DOHH2 (cell line): ENCODE measurements at regions not wholly inside any gene's neighbourhood (a gene's known extent, or its start where the extent isn't known, plus 50 kb on each side); places are given as distances from the start of the nearest gene placed in this dataset.

Experiments used
- H3F3A ChIP-seq: fragments of 200-600 bp; sonication (generic), shearing (Covaris generic); 2 replicates; pipeline ENCODE4 v1.6.0; 2016; ENCODE audit warnings: antibody characterized with exemption, mild to moderate bottlenecking; ENCODE audit not compliant: control insufficient read depth, insufficient read depth
- H3K27ac ChIP-seq: fragments of 200-600 bp; sonication (generic); 2 replicates; pipeline ENCODE4 v1.5.1; 2014; ENCODE audit warnings: low read depth, mild to moderate bottlenecking, low read length, moderate library complexity
- H3K27me3 ChIP-seq: fragments of 200-600 bp; sonication (generic); 2 replicates; pipeline ENCODE4 v1.6.1; 2014; ENCODE audit warnings: mild to moderate bottlenecking, low read length, mixed read lengths; ENCODE audit not compliant: control insufficient read depth
- H3K36me3 ChIP-seq: fragments of 200-600 bp; sonication (generic); 2 replicates; pipeline ENCODE4 v1.6.1; 2014; ENCODE audit warnings: mild to moderate bottlenecking, low read length, moderate library complexity, mixed read lengths; ENCODE audit not compliant: control insufficient read depth
- H3K4me1 ChIP-seq: fragments of 200-600 bp; sonication (generic); 2 replicates; pipeline ENCODE4 v1.6.1; 2014; ENCODE audit warnings: mild to moderate bottlenecking, low read length, mixed read lengths; ENCODE audit not compliant: control insufficient read depth
- H3K4me2 ChIP-seq: fragments of 200-600 bp; sonication (generic); 2 replicates; pipeline ENCODE4 v1.6.0; 2014; ENCODE audit warnings: mild to moderate bottlenecking, low read length, moderate library complexity
- H3K4me3 ChIP-seq: fragments of 200-600 bp; sonication (generic); 2 replicates; pipeline ENCODE4 v1.5.1; 2014; ENCODE audit warnings: mild to moderate bottlenecking, low read length, mixed read lengths
- H3K79me2 ChIP-seq: fragments of 200-600 bp; sonication (generic); 2 replicates; pipeline ENCODE4 v1.6.1; 2014; ENCODE audit warnings: mild to moderate bottlenecking, low read length, mixed read lengths; ENCODE audit not compliant: control insufficient read depth
- H3K9me2 ChIP-seq: fragments of 200-600 bp; sonication (generic); replicated peaks from 2 replicates; pipeline ENCODE4 v1.6.1; 2014; ENCODE audit warnings: mild to moderate bottlenecking, low read length, mixed read lengths; ENCODE audit not compliant: control insufficient read depth
- H3K9me3 ChIP-seq: fragments of 200-600 bp; sonication (generic); 2 replicates; pipeline ENCODE4 v1.6.1; 2014; ENCODE audit warnings: antibody characterized with exemption, low read length, mixed read lengths; ENCODE audit not compliant: control insufficient read depth, insufficient read depth
- H4K20me1 ChIP-seq: fragments of 200-600 bp; sonication (generic); 2 replicates; pipeline ENCODE4 v1.6.0; 2014; ENCODE audit warnings: low read depth, mild to moderate bottlenecking, antibody characterized with exemption, low read length, moderate library complexity; ENCODE audit not compliant: control insufficient read depth, insufficient read depth
- CTCF ChIP-seq: fragments of 200-600 bp; sonication (generic); IDR thresholded peaks from one replicate; pipeline ENCODE4 v1.5.1; 2014; ENCODE audit warnings: antibody characterized with exemption, mild to moderate bottlenecking, low read depth, low read length; ENCODE audit not compliant: poor library complexity, severe bottlenecking
- EZH2phosphoT487 ChIP-seq: fragments of 200-600 bp; sonication (generic); IDR thresholded peaks from 2 replicates; pipeline ENCODE4 v1.6.1; 2017; ENCODE audit warnings: borderline replicate concordance, mild to moderate bottlenecking, antibody characterized with exemption, low read length, moderate library complexity, mixed read lengths

GRCh38 chr5:162434281-162434680 lies 366.7 kb downstream of the GABRG2 start:
- no peaks in the 10 kb centered on the region for H4K20me1 ChIP-seq
- no peak overlapping the region for H3K4me2 ChIP-seq
- H3K79me2 ChIP-seq = no peaks in the 10 kb centered on the region
- no peaks in the 10 kb centered on the region for H3K36me3 ChIP-seq
- H3K27me3 ChIP-seq = no peaks in the 10 kb centered on the region
- H3K27ac ChIP-seq = no peak overlapping the region
- no peak for TF ChIP-seq CTCF
- no peak for TF ChIP-seq EZH2phosphoT487
- H3K9me3 ChIP-seq = no peaks in the 10 kb centered on the region
- H3F3A ChIP-seq = no peaks in the 10 kb centered on the region
- H3K9me2 ChIP-seq = no peaks in the 10 kb centered on the region
- H3K4me3 ChIP-seq = no peak overlapping the region
- no peaks in the 10 kb centered on the region for H3K4me1 ChIP-seq

GRCh38 chr5:162436055-162436454 lies 368.5 kb downstream of the GABRG2 start:
- no peaks in the 10 kb centered on the region for H3K9me2 ChIP-seq
- H3K79me2 ChIP-seq = no peaks in the 10 kb centered on the region
- no peaks in the 10 kb centered on the region for H3K4me1 ChIP-seq
- H3K9me3 ChIP-seq = no peaks in the 10 kb centered on the region
- H3F3A ChIP-seq = no peaks in the 10 kb centered on the region
- no peak overlapping the region for H3K4me2 ChIP-seq
- H3K27ac ChIP-seq = no peak overlapping the region
- no peak overlapping the region for H3K4me3 ChIP-seq
- H3K27me3 ChIP-seq = no peaks in the 10 kb centered on the region
- H4K20me1 ChIP-seq = no peaks in the 10 kb centered on the region
- no peak for TF ChIP-seq EZH2phosphoT487
- TF ChIP-seq CTCF = no peak
- no peaks in the 10 kb centered on the region for H3K36me3 ChIP-seq

GRCh38 chr5:162444129-162444762 lies 376.7 kb downstream of the GABRG2 start:
- Histone ChIP-seq H3K9me3 (no peaks in the 10 kb centered on the region), H3K4me2 (no peak overlapping the region), H3K4me3 (no peak overlapping the region), H3F3A (no peaks in the 10 kb centered on the region), H3K36me3 (no peaks in the 10 kb centered on the region), H3K27ac (no peak overlapping the region), H4K20me1 (no peaks in the 10 kb centered on the region), H3K4me1 (no peaks in the 10 kb centered on the region), H3K9me2 (no peaks in the 10 kb centered on the region), H3K27me3 (no peaks in the 10 kb centered on the region), H3K79me2 (no peaks in the 10 kb centered on the region)
- TF ChIP-seq EZH2phosphoT487 (no peak), CTCF (no peak)
